DOHH2 (cell line): ENCODE measurements at regions not wholly inside any gene's neighbourhood (a gene's known extent, or its start where the extent isn't known, plus 50 kb on each side); places are given as distances from the start of the nearest gene placed in this dataset.
"Not testable (repeated sequence)": the region's sequence is repeated elsewhere in the genome, so short reads cannot be mapped to it uniquely, and the experiment has no call there.

Experiments used
- H3F3A ChIP-seq: fragments of 200-600 bp; sonication (generic), shearing (Covaris generic); 2 replicates; pipeline ENCODE4 v1.6.0; 2016; ENCODE audit warnings: antibody characterized with exemption, mild to moderate bottlenecking; ENCODE audit not compliant: control insufficient read depth, insufficient read depth
- H3K27ac ChIP-seq: fragments of 200-600 bp; sonication (generic); 2 replicates; pipeline ENCODE4 v1.5.1; 2014; ENCODE audit warnings: low read depth, mild to moderate bottlenecking, low read length, moderate library complexity
- H3K27me3 ChIP-seq: fragments of 200-600 bp; sonication (generic); 2 replicates; pipeline ENCODE4 v1.6.1; 2014; ENCODE audit warnings: mild to moderate bottlenecking, low read length, mixed read lengths; ENCODE audit not compliant: control insufficient read depth
- H3K36me3 ChIP-seq: fragments of 200-600 bp; sonication (generic); 2 replicates; pipeline ENCODE4 v1.6.1; 2014; ENCODE audit warnings: mild to moderate bottlenecking, low read length, moderate library complexity, mixed read lengths; ENCODE audit not compliant: control insufficient read depth
- H3K4me1 ChIP-seq: fragments of 200-600 bp; sonication (generic); 2 replicates; pipeline ENCODE4 v1.6.1; 2014; ENCODE audit warnings: mild to moderate bottlenecking, low read length, mixed read lengths; ENCODE audit not compliant: control insufficient read depth
- H3K4me2 ChIP-seq: fragments of 200-600 bp; sonication (generic); 2 replicates; pipeline ENCODE4 v1.6.0; 2014; ENCODE audit warnings: mild to moderate bottlenecking, low read length, moderate library complexity
- H3K4me3 ChIP-seq: fragments of 200-600 bp; sonication (generic); 2 replicates; pipeline ENCODE4 v1.5.1; 2014; ENCODE audit warnings: mild to moderate bottlenecking, low read length, mixed read lengths
- H3K79me2 ChIP-seq: fragments of 200-600 bp; sonication (generic); 2 replicates; pipeline ENCODE4 v1.6.1; 2014; ENCODE audit warnings: mild to moderate bottlenecking, low read length, mixed read lengths; ENCODE audit not compliant: control insufficient read depth
- H3K9me2 ChIP-seq: fragments of 200-600 bp; sonication (generic); replicated peaks from 2 replicates; pipeline ENCODE4 v1.6.1; 2014; ENCODE audit warnings: mild to moderate bottlenecking, low read length, mixed read lengths; ENCODE audit not compliant: control insufficient read depth
- H3K9me3 ChIP-seq: fragments of 200-600 bp; sonication (generic); 2 replicates; pipeline ENCODE4 v1.6.1; 2014; ENCODE audit warnings: antibody characterized with exemption, low read length, mixed read lengths; ENCODE audit not compliant: control insufficient read depth, insufficient read depth
- H4K20me1 ChIP-seq: fragments of 200-600 bp; sonication (generic); 2 replicates; pipeline ENCODE4 v1.6.0; 2014; ENCODE audit warnings: low read depth, mild to moderate bottlenecking, antibody characterized with exemption, low read length, moderate library complexity; ENCODE audit not compliant: control insufficient read depth, insufficient read depth
- CTCF ChIP-seq: fragments of 200-600 bp; sonication (generic); IDR thresholded peaks from one replicate; pipeline ENCODE4 v1.5.1; 2014; ENCODE audit warnings: antibody characterized with exemption, mild to moderate bottlenecking, low read depth, low read length; ENCODE audit not compliant: poor library complexity, severe bottlenecking
- EZH2phosphoT487 ChIP-seq: fragments of 200-600 bp; sonication (generic); IDR thresholded peaks from 2 replicates; pipeline ENCODE4 v1.6.1; 2017; ENCODE audit warnings: borderline replicate concordance, mild to moderate bottlenecking, antibody characterized with exemption, low read length, moderate library complexity, mixed read lengths

- Histone ChIP-seq H3K4me1 (no peaks in the 10 kb centered on the region), H3F3A (no peaks in the 10 kb centered on the region), H3K27me3 (no peaks in the 10 kb centered on the region), H3K9me2 (no peaks in the 10 kb centered on the region; the same call in 1 of the 2 replicates), H3K79me2 (no peaks in the 10 kb centered on the region), H3K4me2 (no peak overlapping the region), H3K4me3 (no peak overlapping the region), H3K36me3 (no peaks in the 10 kb centered on the region), H3K27ac (no peak overlapping the region), H3K9me3 (no peaks in the 10 kb centered on the region), H4K20me1 (no peaks in the 10 kb centered on the region)
- TF ChIP-seq CTCF (no peak), EZH2phosphoT487 (no peak)
These were observed 981.3 kb downstream of the C4orf33 start for GRCh38 chr4:130077275-130077674.

- H3F3A ChIP-seq, H4K20me1 ChIP-seq, H3K4me2 ChIP-seq, H3K4me3 ChIP-seq, H3K4me1 ChIP-seq, H3K27me3 ChIP-seq, H3K27ac ChIP-seq, H3K79me2 ChIP-seq, H3K9me2 ChIP-seq, H3K9me3 ChIP-seq, H3K36me3 ChIP-seq: not testable (repeated sequence)
These were observed 983.1 kb downstream of the C4orf33 start for GRCh38 chr4:130079027-130079426.

- Histone ChIP-seq H3K4me2 (no peak overlapping the region), H3F3A (no peaks in the 10 kb centered on the region), H3K9me2 (no peaks in the 10 kb centered on the region; the same call in 1 of the 2 replicates), H4K20me1 (no peaks in the 10 kb centered on the region), H3K4me3 (no peak overlapping the region), H3K27ac (no peak overlapping the region), H3K36me3 (no peaks in the 10 kb centered on the region), H3K27me3 (no peaks in the 10 kb centered on the region), H3K79me2 (no peaks in the 10 kb centered on the region), H3K9me3 (no peaks in the 10 kb centered on the region), H3K4me1 (no peaks in the 10 kb centered on the region)
- no peak for TF ChIP-seq EZH2phosphoT487
- no peak for TF ChIP-seq CTCF
These were observed 985.0 kb downstream of the C4orf33 start for GRCh38 chr4:130080872-130081451.

GRCh38 chr4:130090427-130090826, 994.5 kb downstream of the C4orf33 start:
- Histone ChIP-seq H3K9me2 (no peaks in the 10 kb centered on the region), H4K20me1 (no peaks in the 10 kb centered on the region), H3K36me3 (no peaks in the 10 kb centered on the region), H3F3A (no peaks in the 10 kb centered on the region), H3K4me2 (no peak overlapping the region), H3K9me3 (no peaks in the 10 kb centered on the region), H3K4me1 (no peaks in the 10 kb centered on the region), H3K27ac (no peak overlapping the region), H3K4me3 (no peak overlapping the region), H3K79me2 (no peaks in the 10 kb centered on the region), H3K27me3 (no peaks in the 10 kb centered on the region)
- TF ChIP-seq EZH2phosphoT487 (no peak), CTCF (no peak)
